ES-I3 (cell line): ENCODE measurements at regions not wholly inside any gene's neighbourhood (a gene's known extent, or its start where the extent isn't known, plus 50 kb on each side); places are given as distances from the start of the nearest gene placed in this dataset.
"Not testable (repeated sequence)": the region's sequence is repeated elsewhere in the genome, so short reads cannot be mapped to it uniquely, and the experiment has no call there.

Experiments
- H3K36me3 ChIP-seq: 2 replicates; pipeline ENCODE4 v1.6.1; 2013; ENCODE audit warnings: mild to moderate bottlenecking, low read length, control low read depth, moderate library complexity; ENCODE audit not compliant: insufficient read depth
- H3K4me1 ChIP-seq: 2 replicates; pipeline ENCODE4 v1.6.1; 2013; ENCODE audit warnings: mild to moderate bottlenecking, control low read depth, low read length; ENCODE audit not compliant: insufficient read depth
- H3K9ac ChIP-seq: 2 replicates; pipeline ENCODE4 v1.6.1; 2013; ENCODE audit warnings: low read depth, mild to moderate bottlenecking, low read length, moderate library complexity
- H3K9me3 ChIP-seq: 2 replicates; pipeline ENCODE4 v1.6.1; 2013; ENCODE audit warnings: mild to moderate bottlenecking, low read length, moderate library complexity; ENCODE audit not compliant: control insufficient read depth, insufficient read depth

DNA sequence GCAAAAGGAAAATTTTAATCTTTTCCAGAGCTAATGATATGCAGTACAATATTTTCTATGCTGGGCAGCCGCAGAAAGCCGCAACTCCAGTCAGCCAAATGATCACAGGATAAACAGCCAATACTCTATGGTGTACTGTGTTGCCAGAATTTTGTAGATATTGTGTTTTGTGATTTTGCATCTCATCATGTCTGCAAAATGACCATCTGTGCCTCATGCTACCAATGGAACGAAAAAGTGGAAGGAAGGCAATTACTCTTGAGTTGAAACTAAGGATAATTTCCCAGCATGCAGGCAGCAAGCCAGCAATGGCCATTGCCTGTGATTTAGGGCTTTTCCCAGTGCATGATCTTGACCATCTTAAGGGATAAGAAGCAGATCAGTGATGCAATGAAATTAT, 891.9 kb downstream of the PLOD2 start:
- H3K36me3 ChIP-seq: no peaks in the 10 kb centered on the region
- H3K9me3 ChIP-seq: no peaks in the 10 kb centered on the region
- no peaks in the 10 kb centered on the region for H3K4me1 ChIP-seq
- no peak overlapping the region for H3K9ac ChIP-seq

DNA sequence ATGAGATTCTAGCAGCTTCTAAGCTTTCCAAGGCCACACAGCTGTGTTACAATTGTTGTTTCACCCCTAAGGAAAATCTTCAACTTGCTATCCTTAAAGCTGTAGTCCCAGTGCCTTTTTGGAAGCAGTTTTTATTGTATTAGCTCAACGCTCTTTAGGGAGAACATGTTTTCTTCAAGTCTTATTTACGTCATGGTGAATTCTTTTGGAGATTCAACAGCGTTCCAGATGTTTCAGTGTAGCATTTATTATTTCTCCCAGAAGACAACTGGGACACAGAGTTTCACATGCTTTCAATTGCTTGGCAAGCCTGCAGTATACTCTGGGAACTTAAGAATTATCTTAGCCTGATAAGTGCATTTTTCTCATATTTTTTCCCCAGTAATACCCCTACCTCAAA, 888.3 kb downstream of the PLOD2 start:
- no peak overlapping the region for H3K9ac ChIP-seq
- H3K9me3 ChIP-seq: no peaks in the 10 kb centered on the region
- H3K36me3 ChIP-seq: no peaks in the 10 kb centered on the region
- H3K4me1 ChIP-seq: no peaks in the 10 kb centered on the region

GRCh38 chr3:145282505-145282904, 878.5 kb downstream of the PLOD2 start:
- Histone ChIP-seq H3K36me3 (no peaks in the 10 kb centered on the region), H3K4me1 (no peaks in the 10 kb centered on the region), H3K9me3 (no peaks in the 10 kb centered on the region), H3K9ac (no peak overlapping the region)

GRCh38 chr3:145286937-145287336, 874.0 kb downstream of the PLOD2 start:
- Histone ChIP-seq H3K4me1 (no peaks in the 10 kb centered on the region), H3K9ac (no peak overlapping the region), H3K36me3 (no peaks in the 10 kb centered on the region), H3K9me3 (no peaks in the 10 kb centered on the region)

DNA sequence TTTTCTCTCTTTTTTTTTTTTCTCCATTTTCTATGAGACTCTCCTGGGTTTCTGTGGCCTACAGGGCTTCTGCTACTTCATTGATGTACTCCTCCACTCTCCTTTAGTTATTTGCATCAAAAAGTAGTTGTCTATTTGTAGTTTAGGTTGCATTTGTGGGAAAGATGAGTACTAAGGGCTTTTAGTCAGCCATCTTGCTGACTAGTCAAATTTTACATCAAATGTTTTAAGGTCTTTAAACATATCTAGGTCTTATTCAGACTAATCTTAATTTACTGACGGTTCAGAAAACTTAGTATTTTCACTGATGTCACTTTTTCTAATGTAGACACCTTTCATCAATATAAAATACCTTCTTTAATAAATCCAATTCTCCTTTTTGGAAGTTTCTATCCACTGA, 871.0 kb downstream of the PLOD2 start:
- Histone ChIP-seq H3K9ac (no peak overlapping the region), H3K36me3 (no peaks in the 10 kb centered on the region), H3K4me1 (no peaks in the 10 kb centered on the region), H3K9me3 (no peaks in the 10 kb centered on the region)

- Histone ChIP-seq H3K4me1 (no peaks in the 10 kb centered on the region), H3K36me3 (no peaks in the 10 kb centered on the region)
These were observed 866.4 kb downstream of the PLOD2 start for GRCh38 chr3:145294572-145294971.

GRCh38 chr3:145307272-145307671, 853.7 kb downstream of the PLOD2 start:
- H3K9me3 ChIP-seq: no peaks in the 10 kb centered on the region
- H3K4me1 ChIP-seq: no peaks in the 10 kb centered on the region
- H3K36me3 ChIP-seq: no peaks in the 10 kb centered on the region
- H3K9ac ChIP-seq: no peak overlapping the region

More at GRCh38 chr3:145294572-145294971, 866.4 kb downstream of the PLOD2 start:
- Histone ChIP-seq H3K9me3 (no peaks in the 10 kb centered on the region), H3K9ac (no peak overlapping the region)

GRCh38 chr3:145313751-145314150, 847.2 kb downstream of the PLOD2 start:
- Histone ChIP-seq H3K36me3 (no peaks in the 10 kb centered on the region), H3K4me1 (no peaks in the 10 kb centered on the region), H3K9ac (no peak overlapping the region), H3K9me3 (peaks cover 6% of the 10 kb centered on the region)

- H3K9me3 ChIP-seq, H3K9ac ChIP-seq, H3K4me1 ChIP-seq, H3K36me3 ChIP-seq: not testable (repeated sequence)
These were observed 844.7 kb downstream of the PLOD2 start for GRCh38 chr3:145316253-145316652.

GRCh38 chr3:145326666-145327065, 834.3 kb downstream of the PLOD2 start:
- Histone ChIP-seq H3K36me3 (no peaks in the 10 kb centered on the region), H3K9me3 (no peaks in the 10 kb centered on the region), H3K4me1 (no peaks in the 10 kb centered on the region), H3K9ac (no peak overlapping the region)

DNA sequence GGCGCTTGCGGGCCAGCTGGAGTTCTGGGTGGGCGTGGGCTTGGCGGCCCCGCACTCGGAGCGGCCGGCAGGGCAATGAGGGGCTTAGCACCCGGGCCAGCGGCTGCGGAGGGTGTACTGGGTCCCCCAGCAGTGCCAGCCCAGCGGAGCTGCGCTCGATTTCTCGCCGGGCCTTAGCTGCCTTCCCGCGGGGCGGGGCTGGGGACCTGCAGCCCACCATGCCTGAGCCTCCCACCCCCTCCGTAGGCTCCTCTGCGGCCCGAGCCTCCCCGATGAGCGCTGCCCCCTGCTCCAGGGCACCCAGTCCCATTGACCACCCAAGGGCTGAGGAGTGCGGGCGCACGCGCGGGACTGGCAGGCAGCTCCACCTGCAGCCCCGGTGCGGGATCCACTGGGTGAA, 827.6 kb downstream of the PLOD2 start:
- H3K9me3 ChIP-seq, H3K36me3 ChIP-seq, H3K4me1 ChIP-seq: not testable (repeated sequence)
- peak overlapping the region; percentile 43; the same call in 1 of the 2 replicates for H3K9ac ChIP-seq

DNA sequence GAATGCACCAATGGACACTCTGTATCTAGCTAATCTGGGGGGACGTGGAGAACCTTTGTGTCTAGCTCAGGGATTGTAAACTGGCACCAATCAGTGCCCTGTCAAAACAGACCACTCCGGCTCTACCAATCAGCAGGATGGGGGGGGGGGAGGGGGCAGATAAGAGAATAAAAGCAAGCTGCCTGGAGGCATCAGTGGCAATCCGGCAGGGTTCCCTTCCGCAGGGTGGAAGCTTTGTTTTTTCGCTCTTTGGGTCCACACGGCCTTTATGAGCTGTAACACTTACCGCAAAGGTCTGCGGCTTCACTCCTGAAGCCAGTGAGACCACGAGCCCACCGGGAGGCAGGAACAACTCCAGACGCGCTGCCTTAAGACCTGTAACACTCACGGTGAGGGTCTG, 827.1 kb downstream of the PLOD2 start:
- no peaks in the 10 kb centered on the region for H3K36me3 ChIP-seq
- H3K9me3 ChIP-seq: no peaks in the 10 kb centered on the region
- H3K4me1 ChIP-seq: no peaks in the 10 kb centered on the region
- H3K9ac ChIP-seq: peak overlapping the region; percentile 76

- Histone ChIP-seq H3K4me1 (no peaks in the 10 kb centered on the region), H3K9ac (no peak overlapping the region), H3K36me3 (peaks cover 13% of the 10 kb centered on the region; the same call in 1 of the 2 replicates), H3K9me3 (peaks cover 40% of the 10 kb centered on the region)
These were observed 805.8 kb downstream of the PLOD2 start for GRCh38 chr3:145355206-145355605.

DNA sequence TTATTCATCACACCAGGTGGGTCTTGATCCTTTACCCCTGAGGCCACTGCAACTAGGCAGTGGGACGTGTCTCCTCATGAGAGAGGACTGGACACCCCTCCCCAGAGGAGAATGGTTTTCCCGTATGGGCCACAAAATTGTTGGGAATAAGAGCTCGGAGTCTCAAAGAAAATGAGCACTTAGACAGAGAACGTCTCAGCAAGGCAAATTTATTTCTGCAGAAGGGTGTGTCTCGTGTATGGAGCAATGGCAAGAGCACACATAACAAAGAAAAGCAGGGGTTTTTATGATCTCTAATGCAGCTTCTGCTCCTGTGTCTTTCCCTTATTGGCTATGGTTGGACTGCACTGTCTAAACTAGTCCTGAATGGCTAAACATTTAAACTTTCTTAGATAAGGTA, 803.5 kb downstream of the PLOD2 start:
- Histone ChIP-seq H3K4me1 (no peaks in the 10 kb centered on the region), H3K9me3 (peaks cover 38% of the 10 kb centered on the region), H3K36me3 (peaks cover 13% of the 10 kb centered on the region; the same call in 1 of the 2 replicates), H3K9ac (no peak overlapping the region)

- H3K4me1 ChIP-seq: no peaks in the 10 kb centered on the region
- no peak overlapping the region for H3K9ac ChIP-seq
- peaks cover 13% of the 10 kb centered on the region; the same call in 1 of the 2 replicates for H3K36me3 ChIP-seq
- H3K9me3 ChIP-seq: peaks cover 28% of the 10 kb centered on the region
These were observed 801.9 kb downstream of the PLOD2 start for GRCh38 chr3:145359040-145359439.

DNA sequence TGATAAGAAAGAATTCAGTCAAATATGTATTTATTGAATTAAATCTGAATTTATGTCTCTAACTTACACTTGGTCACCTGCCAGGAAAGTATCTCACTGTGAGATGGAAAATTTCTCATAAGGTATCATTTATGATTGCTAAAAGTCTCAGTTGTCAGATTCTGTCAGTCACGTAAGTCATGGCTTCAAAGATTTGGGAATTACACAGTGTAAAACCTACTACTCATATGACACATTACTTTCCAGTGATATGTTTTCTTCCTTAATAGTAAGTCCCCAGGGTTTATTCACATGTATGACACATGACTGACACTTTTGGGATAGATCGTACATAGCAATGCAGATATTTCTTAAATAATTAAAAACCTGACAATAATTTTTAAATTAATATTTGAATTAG, 792.2 kb downstream of the PLOD2 start:
- H3K9me3 ChIP-seq: no peaks in the 10 kb centered on the region; the same call in 1 of the 2 replicates
- H3K9ac ChIP-seq: no peak overlapping the region
- no peaks in the 10 kb centered on the region for H3K4me1 ChIP-seq
- H3K36me3 ChIP-seq: no peaks in the 10 kb centered on the region; the same call in 1 of the 2 replicates
